Panc1 (cell line): ENCODE measurements at regions not wholly inside any gene's neighbourhood (a gene's known extent, or its start where the extent isn't known, plus 50 kb on each side); places are given as distances from the start of the nearest gene placed in this dataset.

Experiments used
- ATAC-seq: fragments of 200-7000 bp; cut with Tn5 transposase; 2 replicates; pipeline ENCODE4 v1.9.1; 2020; ENCODE audit warnings: mild to moderate bottlenecking, moderate library complexity
- BruUV-seq: library from RNA; stranded (reverse); fragments of 400-500 nt; replicated peaks from 2 replicates; lab custom pipeline; 2021; lab: Mats Ljungman, UMichigan
- CTCF ChIA-PET: fragments of 300-600 bp; sonication (Branson Sonifier 250); formaldehyde crosslinking; loops from one replicate; lab custom pipeline; 2022; ENCODE audit warnings: antibody characterized with exemption; lab: Charles Lee
- POLR2A ChIA-PET: fragments of 300-600 bp; sonication (Branson Sonifier 250); formaldehyde crosslinking; loops from one replicate; lab custom pipeline; 2022; ENCODE audit warnings: antibody characterized with exemption; lab: Charles Lee
- DNase-seq: peaks from one replicate; pipeline ENCODE4 v3.0.0-alpha.2; 2010; ENCODE audit warnings: low read depth, low spot score
- H3K27ac ChIP-seq: 2 replicates; pipeline ENCODE4 v1.5.1; 2011; ENCODE audit warnings: mild to moderate bottlenecking, low read length, inconsistent platforms
- H3K27me3 ChIP-seq: fragments of 200-500 bp; sonication (Bioruptor generic); 2 replicates; pipeline ENCODE4 v1.6.0; 2014; ENCODE audit warnings: low read length, inconsistent platforms; ENCODE audit not compliant: control insufficient read depth, insufficient read depth
- H3K36me3 ChIP-seq: fragments of 200-500 bp; sonication (Bioruptor generic); 2 replicates; pipeline ENCODE4 v1.5.1; 2014; ENCODE audit warnings: inconsistent platforms, mild to moderate bottlenecking, low read length, moderate library complexity; ENCODE audit not compliant: control insufficient read depth, insufficient read depth
- H3K4me1 ChIP-seq: 2 replicates; pipeline ENCODE4 v1.5.1; 2011; ENCODE audit warnings: inconsistent platforms, mild to moderate bottlenecking, low read length, moderate library complexity; ENCODE audit not compliant: control insufficient read depth, insufficient read depth
- H3K4me3 ChIP-seq, 2 experiments: 2 replicates each; pipeline ENCODE4 v1.5.1; 2011 to 2012; ENCODE audit warnings: low read depth in 2 of 2, low read length in 2 of 2, mild to moderate bottlenecking in 2 of 2, inconsistent platforms in 1 of 2, moderate library complexity in 1 of 2
- H3K9me3 ChIP-seq: fragments of 200-500 bp; sonication (Bioruptor generic); 2 replicates; pipeline ENCODE4 v1.5.1; 2014; ENCODE audit warnings: low read depth, mild to moderate bottlenecking, inconsistent platforms, low read length, moderate library complexity; ENCODE audit not compliant: control insufficient read depth, insufficient read depth
- CTCF ChIP-seq: fragments of 450-650 bp; IDR thresholded peaks from 2 replicates; pipeline ENCODE4 v1.5.1; 2017; ENCODE audit warnings: mild to moderate bottlenecking
- POLR2AphosphoS5 ChIP-seq: IDR thresholded peaks from 2 replicates; pipeline ENCODE4 v1.6.1; 2012; ENCODE audit warnings: mild to moderate bottlenecking, low read depth, low read length, moderate library complexity
- REST ChIP-seq, 2 experiments: IDR thresholded peaks; 2 replicates each; pipeline ENCODE4 v1.6.1; 2011 to 2012; ENCODE audit warnings: low read depth in 2 of 2, control low read depth in 1 of 2, low read length in 1 of 2, mild to moderate bottlenecking in 1 of 2, moderate library complexity in 1 of 2; ENCODE audit not compliant: insufficient read depth in 1 of 2
- SIN3A ChIP-seq: IDR thresholded peaks from 2 replicates; pipeline ENCODE4 v1.6.1; 2012; ENCODE audit warnings: low read depth, mild to moderate bottlenecking, low read length, moderate library complexity, borderline replicate concordance; ENCODE audit not compliant: insufficient read depth
- TCF7L2 ChIP-seq: IDR thresholded peaks from 2 replicates; pipeline ENCODE4 v1.6.1; 2011; ENCODE audit warnings: mild to moderate bottlenecking, low read depth, low read length, inconsistent platforms
- in situ Hi-C: cut with HindIII; loops from 2 replicates; pipeline ENCODE4 v1.10.0; 2016; ENCODE audit warnings: low sequenced_read_pairs, low pct_unique_long_range_greater_than_20kb
- intact Hi-C: fragments of 100-400 bp; cut with micrococcal nuclease; formaldehyde crosslinking; loops from one replicate; pipeline ENCODE4 v1.10.0; 2022; ENCODE audit not compliant: unreplicated experiment

GRCh38 chr10:101283762-101284100 lies 54.5 kb upstream of the LBX1 start:
- H3K36me3 ChIP-seq = no peaks in the 10 kb centered on the region
- H3K4me3 ChIP-seq = no peak overlapping the region
- TF ChIP-seq TCF7L2 (no peak), CTCF (no peak), SIN3A (no peak), REST (IDR thresholded peaks at IDR 0.05; ENCODE audit: insufficient read depth in 1 of 2, low read depth in 2 of 2, low read length in 1 of 2) (no peak), POLR2AphosphoS5 (no peak)
- DNase-seq (no peak), ATAC-seq (no peak)
- H3K9me3 ChIP-seq = no peaks in the 10 kb centered on the region
- intact Hi-C loops = no loop called here
- CTCF ChIA-PET = no interaction called here
- in situ Hi-C loops = loop anchor here (25.0 kb wide), 1 partner anchor 121 kb away; no protein-coding TSS in a partner anchor
- BruUV-seq = no TSS peak
- no peak overlapping the region for H3K27ac ChIP-seq
- H3K27me3 ChIP-seq = peaks cover 3% of the 10 kb centered on the region; the same call in 1 of the 2 replicates
- POLR2A ChIA-PET = no interaction called here
- H3K4me1 ChIP-seq = no peaks in the 10 kb centered on the region

GRCh38 chr10:101284101-101284743 lies 55.0 kb upstream of the LBX1 start:
- ATAC-seq (no peak), DNase-seq (no peak)
- peaks cover 3% of the 10 kb centered on the region; the same call in 1 of the 2 replicates for H3K27me3 ChIP-seq
- ChIA-PET POLR2A (interaction anchor here (0.5 kb wide), 1 partner anchor 10 kb away, joined by 3 read pairs; no protein-coding TSS in a partner anchor), CTCF (no interaction called here)
- in situ Hi-C loops = loop anchor here (25.0 kb wide), 1 partner anchor 122 kb away; no protein-coding TSS in a partner anchor
- no peaks in the 10 kb centered on the region for H3K36me3 ChIP-seq
- no peaks in the 10 kb centered on the region for H3K9me3 ChIP-seq
- no peak overlapping the region for H3K4me3 ChIP-seq
- H3K4me1 ChIP-seq = no peaks in the 10 kb centered on the region
- H3K27ac ChIP-seq = no peak overlapping the region
- BruUV-seq = no TSS peak
- no peak for TF ChIP-seq CTCF
- no peak for TF ChIP-seq POLR2AphosphoS5
- no peak for TF ChIP-seq SIN3A
- no peak for TF ChIP-seq REST (IDR thresholded peaks at IDR 0.05; ENCODE audit: insufficient read depth in 1 of 2, low read depth in 2 of 2, low read length in 1 of 2)
- TF ChIP-seq TCF7L2 = no peak
- intact Hi-C loops = no loop called here
